ENCODE measurements at regions not wholly inside any gene's neighbourhood (a gene's known extent, or its start where the extent isn't known, plus 50 kb on each side); places are given as distances from the start of the nearest gene placed in this dataset.

DNA sequence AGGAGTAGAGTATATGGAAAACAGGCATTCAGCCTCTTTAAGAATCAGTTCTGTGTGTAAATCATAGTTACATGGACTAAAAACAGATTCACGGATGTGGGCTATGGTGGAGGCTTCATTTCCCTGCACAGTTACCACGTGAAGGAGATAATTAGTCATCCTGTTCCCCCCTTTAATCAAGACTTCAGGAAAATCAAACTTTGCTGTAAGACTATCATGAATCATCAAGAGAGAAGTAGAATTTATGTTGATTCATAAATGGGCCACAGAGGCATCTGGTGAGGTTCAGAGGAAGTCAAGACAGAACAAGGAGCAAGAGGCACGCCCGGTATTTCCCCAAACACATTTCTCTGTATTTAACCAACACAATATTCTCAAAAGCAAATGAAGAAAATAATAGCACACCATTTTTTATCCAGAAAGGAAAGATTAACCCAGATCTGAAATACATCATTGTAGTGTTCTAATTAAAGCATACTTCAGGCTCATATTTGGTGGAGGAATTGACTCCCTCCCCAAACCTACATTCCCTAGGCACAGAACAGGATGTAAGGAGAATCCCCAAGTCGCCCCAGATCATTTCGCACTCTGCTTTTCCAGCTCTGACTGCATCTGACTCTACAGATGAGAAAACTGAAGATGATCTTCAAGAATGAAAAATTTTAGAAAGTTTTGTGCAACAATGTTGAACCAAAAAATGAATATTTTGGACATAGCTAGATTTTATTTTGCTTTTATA, 175.8 kb upstream of the GAS1 start:
- DNase-seq = peak; percentile 3

GRCh38 chr9:87123830-87124229, 176.5 kb upstream of the GAS1 start:
- DNase-seq = no peak

DNA sequence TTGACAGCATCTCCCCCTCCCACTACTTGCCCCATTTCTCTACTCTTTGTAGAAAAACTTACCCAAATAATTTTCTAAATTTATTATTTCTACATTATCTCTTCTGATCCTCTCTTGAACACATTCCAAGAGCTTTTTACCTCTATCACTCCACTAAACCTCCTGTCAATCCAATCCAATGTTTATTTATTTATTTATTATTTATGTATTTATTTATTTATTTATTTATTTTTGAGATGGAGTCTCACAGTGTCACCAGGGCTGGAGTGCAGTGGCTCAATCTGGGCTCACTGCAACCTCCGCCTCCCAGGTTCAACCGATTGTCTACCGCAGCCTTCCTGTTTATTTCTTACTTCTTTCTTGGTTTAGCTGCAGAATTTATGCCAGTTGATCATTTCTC, 178.5 kb upstream of the GAS1 start:
- DNase-seq = no peak

- no peak for DNase-seq
These were observed 180.2 kb upstream of the GAS1 start for GRCh38 chr9:87127543-87127942.

- no peak for DNase-seq
These were observed 180.8 kb upstream of the GAS1 start for GRCh38 chr9:87127978-87128614.

- DNase-seq = no peak
These were observed 181.7 kb upstream of the GAS1 start for GRCh38 chr9:87128844-87129493.

- no peak for DNase-seq
These were observed 187.8 kb upstream of the GAS1 start for GRCh38 chr9:87135074-87135473.

GRCh38 chr9:87137718-87138117, 190.4 kb upstream of the GAS1 start:
- no peak for DNase-seq

- no peak for DNase-seq
These were observed 191.1 kb upstream of the GAS1 start for GRCh38 chr9:87138128-87139040.

DNA sequence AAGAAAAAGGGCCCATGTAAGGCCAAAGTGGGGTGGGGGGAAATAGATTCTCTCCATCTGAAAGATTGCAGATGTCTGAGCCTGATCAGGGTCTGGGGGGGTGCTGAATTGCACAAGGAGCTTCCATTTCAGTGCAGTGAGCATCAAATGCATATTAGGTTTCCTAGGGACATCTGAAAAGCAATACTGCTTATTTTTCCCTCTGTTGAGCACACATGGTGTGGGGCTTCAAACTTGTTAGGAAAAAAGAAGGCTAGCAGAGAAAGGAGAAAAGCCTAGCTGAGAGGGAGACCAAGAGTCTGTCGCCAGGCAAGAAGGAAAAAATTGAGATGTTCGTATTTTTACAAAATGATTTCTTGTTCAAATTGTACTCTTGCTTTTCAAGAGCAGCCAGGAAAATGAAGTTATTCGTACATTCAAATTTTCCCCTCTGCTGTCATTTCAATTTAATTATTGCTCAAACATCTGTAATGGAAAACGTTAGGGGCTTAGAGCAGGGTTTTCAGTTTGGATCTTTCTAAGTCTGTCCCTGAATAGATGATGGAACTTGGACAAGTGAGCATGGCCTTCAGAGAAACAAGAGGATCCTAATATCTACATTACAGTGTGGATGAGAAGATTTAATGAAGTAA, 191.9 kb upstream of the GAS1 start:
- DNase-seq = no peak

DNA sequence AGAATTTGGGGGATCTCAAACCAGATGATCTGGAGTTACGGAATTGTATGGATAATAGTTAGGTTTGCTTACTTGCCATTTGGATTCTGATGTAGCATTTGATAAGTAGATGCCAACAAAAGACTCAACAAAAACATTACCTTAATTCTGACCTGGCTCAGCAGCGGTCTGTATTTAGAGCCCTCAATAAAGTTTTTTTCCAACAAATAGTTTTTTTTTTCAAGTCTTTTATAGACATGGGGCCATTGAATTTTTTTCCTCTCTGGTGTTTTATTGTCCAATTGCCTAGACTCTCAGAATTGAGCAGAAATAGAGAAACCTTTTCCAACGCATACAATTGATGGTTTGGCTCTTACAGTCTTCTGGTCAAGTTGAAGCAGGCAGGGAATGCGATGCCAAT, 192.8 kb upstream of the GAS1 start:
- no peak for DNase-seq

DNA sequence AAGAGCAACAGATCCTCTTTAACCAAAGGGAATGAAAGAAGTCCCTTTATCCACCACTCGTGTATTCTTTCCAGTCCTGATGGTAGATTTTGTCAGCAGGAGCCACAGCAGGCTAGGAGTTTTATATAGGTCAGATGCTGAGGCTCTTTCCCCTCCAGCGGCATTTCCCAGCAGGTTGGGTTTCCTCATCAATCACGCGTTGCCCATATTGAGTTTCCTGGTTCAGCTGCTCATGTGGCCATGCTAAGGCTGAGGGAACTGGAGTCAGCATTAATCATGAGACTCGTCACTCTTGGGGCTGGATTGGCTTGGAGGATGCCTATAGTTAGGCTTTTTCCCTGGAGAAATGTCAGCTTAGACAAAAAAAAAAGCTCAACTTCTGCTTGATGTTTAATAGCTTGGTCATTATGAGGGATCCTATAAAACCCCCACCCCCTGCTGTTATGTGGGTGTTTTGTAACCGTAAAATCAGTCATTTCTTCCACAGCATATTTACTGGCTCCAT, 193.4 kb upstream of the GAS1 start:
- no peak for DNase-seq

GRCh38 chr9:87141124-87141523, 193.8 kb upstream of the GAS1 start:
- no peak for DNase-seq

- DNase-seq = no peak
These were observed 199.6 kb upstream of the GAS1 start for GRCh38 chr9:87146933-87147332.

DNA sequence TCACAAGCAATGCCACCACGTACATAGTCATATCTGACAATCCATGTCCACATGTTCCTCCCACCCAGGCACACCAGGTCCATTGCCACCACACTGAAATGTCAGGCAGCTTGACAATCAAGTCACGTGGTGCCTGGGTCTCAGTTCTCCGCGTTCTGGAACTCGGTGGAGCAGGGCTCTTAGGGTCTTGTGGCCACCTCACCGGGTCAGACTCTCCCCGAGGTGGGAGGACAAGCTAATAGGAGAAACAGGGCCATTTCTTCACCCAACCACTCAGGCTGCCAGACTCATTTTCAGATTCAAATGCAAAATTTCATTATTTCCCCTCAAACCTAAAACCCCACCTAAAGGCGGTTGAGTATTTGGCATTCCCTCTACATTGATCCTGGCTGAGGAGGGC, 200.5 kb upstream of the GAS1 start:
- DNase-seq = no peak

DNA sequence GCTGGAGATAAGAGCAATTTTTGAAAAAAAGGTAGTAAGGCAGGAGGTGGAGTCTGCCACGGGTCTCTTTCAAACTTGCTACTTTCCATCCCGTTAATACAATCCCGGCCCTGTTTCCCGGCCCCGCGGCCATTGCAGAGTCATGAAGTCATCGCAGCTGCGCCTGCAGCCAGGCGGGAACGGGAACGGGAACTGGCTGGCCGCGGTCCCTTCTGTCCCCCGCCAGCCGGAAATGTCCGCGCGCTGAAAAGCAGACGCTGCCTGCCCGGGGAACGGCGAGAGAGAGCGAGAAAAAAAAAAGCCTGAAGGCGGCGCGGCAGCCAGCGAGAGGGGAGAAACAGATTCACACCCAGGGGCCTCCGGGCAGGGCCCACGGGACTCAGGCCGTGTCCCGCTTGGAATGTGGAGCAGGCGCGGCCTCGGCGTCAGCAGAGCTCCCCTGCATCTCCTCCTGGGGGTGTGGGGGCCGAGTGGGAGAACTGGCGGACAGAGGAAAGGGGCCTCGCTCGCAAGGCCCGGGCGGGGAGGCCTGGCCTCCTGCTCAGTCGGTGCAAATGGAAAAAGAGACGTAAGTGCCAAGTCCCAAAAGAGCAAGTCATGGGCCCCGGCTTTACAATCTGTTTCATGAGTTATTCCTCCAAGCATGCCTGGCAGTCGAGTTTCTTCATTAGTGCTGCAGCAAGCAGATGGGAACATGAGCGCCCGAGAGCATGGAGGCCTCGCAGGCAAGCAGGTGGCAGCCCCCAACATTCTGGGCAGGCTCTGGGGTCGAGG, 201.2 kb upstream of the GAS1 start:
- peak; percentile 42 for DNase-seq

DNA sequence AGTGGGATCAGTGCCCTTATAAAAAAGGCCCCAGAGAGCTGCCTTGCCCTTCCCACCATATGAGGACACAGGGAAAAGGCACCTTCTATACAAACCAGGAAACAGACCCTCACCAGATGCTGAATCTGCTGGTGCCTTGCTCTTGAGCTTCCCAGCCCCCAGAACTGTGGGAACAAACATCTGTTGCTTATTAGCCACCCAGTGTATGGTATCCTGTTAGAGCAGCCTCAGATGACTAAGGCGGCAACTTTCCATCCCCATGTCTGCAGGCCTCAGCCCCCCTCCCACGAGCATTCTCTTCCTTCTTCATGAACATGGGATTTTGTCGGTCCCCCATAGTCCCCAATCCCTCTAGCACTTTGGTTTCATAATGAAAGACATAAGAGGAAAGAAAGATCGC, 202.5 kb upstream of the GAS1 start:
- no peak for DNase-seq

- DNase-seq = no peak
These were observed 204.9 kb upstream of the GAS1 start for GRCh38 chr9:87152256-87152655.

DNA sequence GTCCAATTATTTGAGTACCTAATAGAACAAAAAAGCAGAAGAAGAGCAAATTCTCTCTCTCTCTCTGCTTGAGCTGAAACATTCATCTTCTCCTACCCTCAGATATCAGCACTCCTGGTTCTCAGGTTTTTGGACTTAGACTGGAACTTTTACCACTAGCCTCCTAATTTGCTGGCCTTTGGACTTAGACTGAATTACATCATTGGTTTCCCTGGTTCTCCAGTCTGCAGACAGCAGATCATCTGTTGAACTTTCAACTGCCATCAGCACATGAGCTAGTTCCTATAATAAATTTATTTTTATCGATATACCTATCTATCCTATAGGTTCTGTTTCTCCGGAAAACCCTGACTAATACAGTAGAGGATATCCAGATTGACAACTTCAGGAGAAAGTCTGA, 208.9 kb upstream of the GAS1 start:
- no peak for DNase-seq

- no peak for DNase-seq
These were observed 210.2 kb upstream of the GAS1 start for GRCh38 chr9:87157366-87158031.

- no peak for DNase-seq
These were observed 211.5 kb upstream of the GAS1 start for GRCh38 chr9:87158765-87159164.

Measured in hematopoietic multipotent progenitor cell treated with erythropoietin and hydrocortisone succinate and interleukin-3 and kit ligand, for 4 days (in vitro differentiated cells).